HCT116 (cell line): ENCODE measurements at regions not wholly inside any gene's neighbourhood (a gene's known extent, or its start where the extent isn't known, plus 50 kb on each side); places are given as distances from the start of the nearest gene placed in this dataset.

Experiments used
- ATAC-seq: fragments of 200-7000 bp; cut with Tn5 transposase; 2 replicates; pipeline ENCODE4 v1.9.1; 2020; ENCODE audit warnings: mild to moderate bottlenecking, moderate library complexity
- BruUV-seq: library from RNA; stranded (reverse); fragments of 400-500 nt; replicated peaks from 2 replicates; lab custom pipeline; 2021; lab: Mats Ljungman, UMichigan
- CTCF ChIA-PET: fragments of 300-600 bp; sonication (Branson Sonifier 250); formaldehyde crosslinking; loops from one replicate; lab custom pipeline; 2021; ENCODE audit warnings: antibody characterized with exemption; lab: Charles Lee
- POLR2A ChIA-PET: fragments of 300-600, 350-600 bp; sonication (Branson Sonifier 250); formaldehyde crosslinking; loops from one replicate; lab custom pipeline; 2021; ENCODE audit warnings: antibody characterized with exemption; lab: Charles Lee
- RAD21 ChIA-PET, 2 experiments: fragments of 300-600 bp; sonication (Branson Sonifier 250); formaldehyde crosslinking; loops; one replicate each; lab custom pipeline; 2023; ENCODE audit warnings: low total read pairs in 2 of 2; ENCODE audit not compliant: uncharacterized antibody in 2 of 2, unreplicated experiment in 2 of 2, low non-redundant PET in 1 of 2; lab: Charles Lee
- DNase-seq: peaks from one replicate; pipeline ENCODE4 v3.0.0-alpha.2; 2010; ENCODE audit warnings: low read depth, low spot score
- H2AFZ ChIP-seq: fragments of 200-600 bp; shearing (Covaris generic), sonication (generic); 2 replicates; pipeline ENCODE4 v1.6.1; 2017; ENCODE audit warnings: low read depth, mixed run types, mixed read lengths, antibody characterized with exemption, low read length; ENCODE audit not compliant: poor library complexity, severe bottlenecking
- H3K27ac ChIP-seq: 2 replicates; pipeline ENCODE4 v1.5.1; 2012; ENCODE audit warnings: low read depth, low read length
- H3K27me3 ChIP-seq: fragments of 200-600 bp; sonication (generic); 2 replicates; pipeline ENCODE4 v1.6.1; 2016; ENCODE audit warnings: mixed run types, low read length, mixed read lengths; ENCODE audit not compliant: insufficient read depth
- H3K36me3 ChIP-seq, 2 experiments: fragments of 200-500 bp in 1 of 2; fragments of 200-600 bp in 1 of 2; sonication (Bioruptor generic) in 1 of 2; sonication (generic) in 1 of 2; 2 replicates each; pipeline versions ENCODE4 v1.5.1 to v1.6.1; 2014 to 2016; ENCODE audit warnings: low read length in 2 of 2, inconsistent platforms in 1 of 2, mixed read lengths in 1 of 2, mixed run types in 1 of 2; ENCODE audit not compliant: insufficient read depth in 2 of 2, control insufficient read depth in 1 of 2
- H3K4me1 ChIP-seq, 2 experiments: fragments of 200-600 bp in 1 of 2; sonication (generic) in 1 of 2; 2 replicates each; pipeline versions ENCODE4 v1.5.1 to v1.6.1; 2012 to 2017; ENCODE audit warnings: low read length in 2 of 2, inconsistent platforms in 1 of 2, mild to moderate bottlenecking in 1 of 2, mixed read lengths in 1 of 2, mixed run types in 1 of 2, moderate library complexity in 1 of 2; ENCODE audit not compliant: insufficient read depth in 2 of 2, control insufficient read depth in 1 of 2
- H3K4me2 ChIP-seq: fragments of 200-600 bp; sonication (generic); 2 replicates; pipeline ENCODE4 v1.6.1; 2017; ENCODE audit warnings: mixed run types, low read length, mixed read lengths
- H3K4me3 ChIP-seq, 2 experiments: fragments of 200-600 bp in 1 of 2; sonication (generic) in 1 of 2; replicated peaks in 1 of 2; 2 replicates each; pipeline ENCODE4 v1.5.1; 2011 to 2016; ENCODE audit warnings: low read length in 2 of 2, control low read depth in 1 of 2, low read depth in 1 of 2, mild to moderate bottlenecking in 1 of 2, mixed read lengths in 1 of 2, mixed run types in 1 of 2
- H3K79me2 ChIP-seq: fragments of 200-600 bp; sonication (generic); 2 replicates; pipeline ENCODE4 v1.6.1; 2017; ENCODE audit warnings: mild to moderate bottlenecking, mixed run types, low read length, moderate library complexity, mixed read lengths; ENCODE audit not compliant: insufficient read depth
- H3K9ac ChIP-seq: fragments of 200-600 bp; sonication (generic); 2 replicates; pipeline ENCODE4 v1.6.1; 2016; ENCODE audit warnings: low read length, mixed read lengths
- H3K9me2 ChIP-seq: fragments of 200-600 bp; sonication (generic), shearing (Covaris generic); 2 replicates; pipeline ENCODE4 v1.6.1; 2017; ENCODE audit warnings: mixed run types, mild to moderate bottlenecking, moderate library complexity; ENCODE audit not compliant: insufficient read depth
- H3K9me3 ChIP-seq, 2 experiments: fragments of 200-500 bp in 1 of 2; fragments of 200-600 bp in 1 of 2; sonication (Bioruptor generic) in 1 of 2; sonication (generic) in 1 of 2; 2 replicates each; pipeline ENCODE4 v1.6.1; 2014 to 2017; ENCODE audit warnings: low read length in 2 of 2, mixed read lengths in 2 of 2, inconsistent platforms in 1 of 2, low read depth in 1 of 2, mild to moderate bottlenecking in 1 of 2, mixed run types in 1 of 2, moderate library complexity in 1 of 2; ENCODE audit not compliant: control insufficient read depth in 1 of 2, insufficient read depth in 1 of 2
- H4K20me1 ChIP-seq: fragments of 200-600 bp; sonication (generic), shearing (Covaris generic); 2 replicates; pipeline ENCODE4 v1.6.1; 2017; ENCODE audit warnings: mixed run types, mild to moderate bottlenecking, moderate library complexity; ENCODE audit not compliant: insufficient read depth
- ATF3 ChIP-seq: IDR thresholded peaks from 2 replicates; pipeline ENCODE4 v1.6.1; 2012
- CEBPB ChIP-seq: IDR thresholded peaks from 2 replicates; pipeline ENCODE4 v1.6.1; 2012; ENCODE audit warnings: low read depth
- CTCF ChIP-seq, 3 experiments: fragments of 200-600 bp in 1 of 3; sonication (generic) in 1 of 3; IDR thresholded peaks in 2 of 3; conservative IDR thresholded peaks in 1 of 3; 2 replicates each; pipeline ENCODE4 v1.5.1; 2012 to 2017; ENCODE audit warnings: low read depth in 2 of 3, low read length in 2 of 3, antibody characterized with exemption in 1 of 3, borderline replicate concordance in 1 of 3, control low read depth in 1 of 3, mild to moderate bottlenecking in 1 of 3, mixed read lengths in 1 of 3, mixed run types in 1 of 3, moderate library complexity in 1 of 3; ENCODE audit not compliant: insufficient read depth in 1 of 3
- ELF1 ChIP-seq: IDR thresholded peaks from 2 replicates; pipeline ENCODE4 v1.6.1; 2012; ENCODE audit warnings: low read depth, borderline replicate concordance
- POLR2A ChIP-seq: IDR thresholded peaks from 2 replicates; pipeline ENCODE4 v1.7.0; 2011; ENCODE audit warnings: borderline replicate concordance; ENCODE audit not compliant: insufficient read depth, insufficient read length; ENCODE audit errors: extremely low read depth
- TCF7L2 ChIP-seq: IDR thresholded peaks from 2 replicates; pipeline ENCODE4 v1.7.0; 2011; ENCODE audit warnings: borderline replicate concordance, inconsistent platforms; ENCODE audit not compliant: insufficient read depth, insufficient read length; ENCODE audit errors: extremely low read depth
- ZBTB33 ChIP-seq: IDR thresholded peaks from 2 replicates; pipeline ENCODE4 v1.6.1; 2011; ENCODE audit warnings: mild to moderate bottlenecking, low read length, moderate library complexity; ENCODE audit not compliant: insufficient replicate concordance; ENCODE audit errors: extremely low read depth
- ZFX ChIP-seq: fragments of 450-650 bp; IDR thresholded peaks from 2 replicates; pipeline ENCODE4 v1.6.1; 2017
- intact Hi-C: fragments of 100-400 bp; cut with micrococcal nuclease; formaldehyde crosslinking; loops from 2 replicates; pipeline ENCODE4 v1.10.0; 2022

GRCh38 chr13:111898956-111899713, 167.8 kb upstream of the SOX1 start:
- ATAC-seq (no peak), DNase-seq (no peak)
- H3K9ac ChIP-seq = no peak overlapping the region
- intact Hi-C loops = no loop called here
- no peaks in the 10 kb centered on the region for H3K79me2 ChIP-seq
- no peaks in the 10 kb centered on the region for H3K9me2 ChIP-seq
- H3K36me3 ChIP-seq = no peaks in the 10 kb centered on the region
- no peak for TF ChIP-seq CTCF (IDR thresholded peaks at IDR 0.05 in 2 of 3, conservative IDR thresholded peaks at IDR 0.05 in 1 of 3; ENCODE audit: borderline replicate concordance in 1 of 3, insufficient read depth in 1 of 3, low read depth in 2 of 3, low read length in 2 of 3)
- TF ChIP-seq ELF1 = no peak
- TF ChIP-seq TCF7L2 = no peak
- TF ChIP-seq ZFX = no peak
- no peak for TF ChIP-seq ZBTB33
- no peak for TF ChIP-seq CEBPB
- no peak for TF ChIP-seq ATF3
- TF ChIP-seq POLR2A = no peak
- H3K27me3 ChIP-seq = no peaks in the 10 kb centered on the region; the same call in 1 of the 2 replicates
- H3K27ac ChIP-seq = no peak overlapping the region
- H3K4me2 ChIP-seq = no peak overlapping the region
- H3K4me1 ChIP-seq = peaks cover 0 to 9% of the 10 kb centered on the region in 2 experiments; a peak in 1 of 4 replicates
- no peak overlapping the region for H3K4me3 ChIP-seq
- H3K9me3 ChIP-seq = no peaks in the 10 kb centered on the region
- POLR2A ChIA-PET = no interaction called here
- no peaks in the 10 kb centered on the region for H4K20me1 ChIP-seq
- no TSS peak for BruUV-seq
- CTCF ChIA-PET = no interaction called here
- H2AFZ ChIP-seq = no peak overlapping the region
- RAD21 ChIA-PET = no interaction called here
